ENCODE measurements at regions not wholly inside any gene's neighbourhood (a gene's known extent, or its start where the extent isn't known, plus 50 kb on each side); places are given as distances from the start of the nearest gene placed in this dataset.

DNA sequence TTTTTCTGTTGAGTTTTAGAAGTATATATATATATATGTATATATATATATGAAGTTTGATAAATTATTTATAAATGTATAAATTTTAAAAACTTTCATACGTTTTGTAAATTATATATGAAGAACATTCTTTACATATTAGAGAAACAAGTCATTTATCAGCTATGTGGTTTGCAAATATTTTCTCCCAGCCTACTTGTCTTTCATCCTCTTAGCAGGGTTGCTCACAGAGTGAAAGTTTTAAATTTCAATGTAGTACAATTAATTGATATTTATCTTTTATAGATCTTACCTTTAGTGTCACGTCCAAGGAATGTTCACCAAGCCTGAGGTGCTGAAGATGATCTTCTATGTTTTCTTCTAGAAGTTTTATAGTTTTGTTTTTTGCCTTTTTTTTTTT lies 78.3 kb upstream of the HS6ST1 start (continued):
- TF ChIP-seq CREM (CRISPR knock-in tag; IDR thresholded peaks at IDR 0.05) (no peak), ATF2 (CRISPR knock-in tag; IDR thresholded peaks at IDR 0.05; ENCODE audit: borderline replicate concordance, low read depth) (no peak), ATF1 (CRISPR knock-in tag; IDR thresholded peaks at IDR 0.05) (no peak)

GRCh38 chr2:128399256-128399655 lies 80.6 kb upstream of the HS6ST1 start:
- ATAC-seq, result no peak
- no peak for DNase-seq (ENCODE audit: low spot score)
- POLR2A ChIA-PET, result no interaction called here
- no peak overlapping the region for H3K4me3 Mint-ChIP-seq
- peaks cover 23% of the 10 kb centered on the region for H3K4me1 Mint-ChIP-seq
- no peaks in the 10 kb centered on the region for H3K36me3 Mint-ChIP-seq
- peaks cover 3% of the 10 kb centered on the region; the same call in 1 of the 2 replicates for H3K9me3 Mint-ChIP-seq
- TF ChIP-seq, protein P1, sequence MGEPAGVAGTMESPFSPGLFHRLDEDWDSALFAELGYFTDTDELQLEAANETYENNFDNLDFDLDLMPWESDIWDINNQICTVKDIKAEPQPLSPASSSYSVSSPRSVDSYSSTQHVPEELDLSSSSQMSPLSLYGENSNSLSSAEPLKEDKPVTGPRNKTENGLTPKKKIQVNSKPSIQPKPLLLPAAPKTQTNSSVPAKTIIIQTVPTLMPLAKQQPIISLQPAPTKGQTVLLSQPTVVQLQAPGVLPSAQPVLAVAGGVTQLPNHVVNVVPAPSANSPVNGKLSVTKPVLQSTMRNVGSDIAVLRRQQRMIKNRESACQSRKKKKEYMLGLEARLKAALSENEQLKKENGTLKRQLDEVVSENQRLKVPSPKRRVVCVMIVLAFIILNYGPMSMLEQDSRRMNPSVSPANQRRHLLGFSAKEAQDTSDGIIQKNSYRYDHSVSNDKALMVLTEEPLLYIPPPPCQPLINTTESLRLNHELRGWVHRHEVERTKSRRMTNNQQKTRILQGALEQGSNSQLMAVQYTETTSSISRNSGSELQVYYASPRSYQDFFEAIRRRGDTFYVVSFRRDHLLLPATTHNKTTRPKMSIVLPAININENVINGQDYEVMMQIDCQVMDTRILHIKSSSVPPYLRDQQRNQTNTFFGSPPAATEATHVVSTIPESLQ (CRISPR knock-in tag; IDR thresholded peaks at IDR 0.05), result no peak
- TF ChIP-seq JUN (CRISPR knock-in tag; IDR thresholded peaks at IDR 0.05) (no peak), ARID4B (CRISPR knock-in tag; IDR thresholded peaks at IDR 0.05; ENCODE audit: borderline replicate concordance) (no peak), TEAD1 (CRISPR knock-in tag; IDR thresholded peaks at IDR 0.05) (no peak), ZNF423 (CRISPR knock-in tag; IDR thresholded peaks at IDR 0.05) (no peak), SP1 (CRISPR knock-in tag; conservative IDR thresholded peaks at IDR 0.05) (no peak), ZNF671 (CRISPR knock-in tag; IDR thresholded peaks at IDR 0.05) (no peak), MXD4 (CRISPR knock-in tag; IDR thresholded peaks at IDR 0.05; ENCODE audit: borderline replicate concordance) (no peak), USF2 (CRISPR knock-in tag; IDR thresholded peaks at IDR 0.05) (no peak), NR1H2 (CRISPR knock-in tag; IDR thresholded peaks at IDR 0.05) (no peak), ZBTB21 (CRISPR knock-in tag; IDR thresholded peaks at IDR 0.05; ENCODE audit: borderline replicate concordance) (no peak), NFE2L1 (CRISPR knock-in tag; IDR thresholded peaks at IDR 0.05) (no peak), SOX15 (CRISPR knock-in tag; IDR thresholded peaks at IDR 0.05) (no peak)
- TF ChIP-seq, protein P2, sequence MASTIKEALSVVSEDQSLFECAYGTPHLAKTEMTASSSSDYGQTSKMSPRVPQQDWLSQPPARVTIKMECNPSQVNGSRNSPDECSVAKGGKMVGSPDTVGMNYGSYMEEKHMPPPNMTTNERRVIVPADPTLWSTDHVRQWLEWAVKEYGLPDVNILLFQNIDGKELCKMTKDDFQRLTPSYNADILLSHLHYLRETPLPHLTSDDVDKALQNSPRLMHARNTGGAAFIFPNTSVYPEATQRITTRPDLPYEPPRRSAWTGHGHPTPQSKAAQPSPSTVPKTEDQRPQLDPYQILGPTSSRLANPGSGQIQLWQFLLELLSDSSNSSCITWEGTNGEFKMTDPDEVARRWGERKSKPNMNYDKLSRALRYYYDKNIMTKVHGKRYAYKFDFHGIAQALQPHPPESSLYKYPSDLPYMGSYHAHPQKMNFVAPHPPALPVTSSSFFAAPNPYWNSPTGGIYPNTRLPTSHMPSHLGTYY (CRISPR knock-in tag; IDR thresholded peaks at IDR 0.05), result no peak
- no peak overlapping the region for H3K27ac Mint-ChIP-seq
- CTCF ChIA-PET, result interaction anchor here (1.1 kb wide), 1 partner anchor 17 kb away, joined by 3 read pairs; no protein-coding TSS in a partner anchor
- no peaks in the 10 kb centered on the region for H3K27me3 Mint-ChIP-seq (ENCODE audit: low read depth)
